ENCODE measurements at regions not wholly inside any gene's neighbourhood (a gene's known extent, or its start where the extent isn't known, plus 50 kb on each side); places are given as distances from the start of the nearest gene placed in this dataset.

- Histone ChIP-seq H3K4me3 (no peak overlapping the region), H3K9me3 (no peaks in the 10 kb centered on the region), H3K27me3 (no peaks in the 10 kb centered on the region), H3K36me3 (no peaks in the 10 kb centered on the region), H3K4me1 (no peaks in the 10 kb centered on the region), H3K27ac (no peak overlapping the region)
- TF ChIP-seq CTCF (IDR thresholded peaks at IDR 0.05) (no peak), POLR2A (IDR thresholded peaks at IDR 0.05) (no peak)
- DNase-seq: no peak
These were observed 225.2 kb upstream of the RGMA start for GRCh38 chr15:93314245-93314644.

DNA sequence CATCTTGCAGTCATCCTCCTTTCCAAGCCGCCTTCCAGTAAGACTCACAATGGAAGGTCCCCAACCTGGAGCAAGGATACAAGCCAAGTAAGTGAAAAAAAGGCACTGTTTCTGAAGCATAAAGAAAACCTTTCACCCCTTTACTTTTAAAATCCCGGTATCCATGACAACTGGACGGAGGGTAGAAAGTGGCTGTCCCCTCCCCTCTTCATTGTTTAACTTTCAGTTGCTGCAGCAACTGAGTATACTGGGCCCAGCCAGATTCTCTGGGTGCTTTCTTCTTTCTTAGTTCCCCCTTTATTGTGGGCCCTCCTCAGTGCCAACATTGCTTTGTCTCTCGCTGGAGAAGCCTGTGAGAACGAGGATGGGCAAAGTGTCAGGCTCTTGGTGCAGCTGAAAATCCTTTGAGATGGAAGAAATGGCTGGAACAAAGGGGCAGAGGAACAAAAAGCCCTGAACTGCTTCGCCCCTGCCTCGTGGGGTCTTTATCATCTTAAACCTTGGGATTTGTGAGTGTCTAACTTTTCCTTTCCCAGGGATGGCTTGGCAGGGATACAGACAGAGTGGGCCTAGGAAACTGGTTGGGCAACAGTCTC is 224.0 kb upstream of the RGMA start:
- H3K36me3 ChIP-seq: no peaks in the 10 kb centered on the region
- no peaks in the 10 kb centered on the region for H3K4me1 ChIP-seq
- TF ChIP-seq CTCF (IDR thresholded peaks at IDR 0.05) (no peak), POLR2A (IDR thresholded peaks at IDR 0.05) (no peak)
- H3K27me3 ChIP-seq: no peaks in the 10 kb centered on the region
- no peaks in the 10 kb centered on the region for H3K9me3 ChIP-seq
- DNase-seq: no peak
- H3K27ac ChIP-seq: no peak overlapping the region
- H3K4me3 ChIP-seq: no peak overlapping the region

DNA sequence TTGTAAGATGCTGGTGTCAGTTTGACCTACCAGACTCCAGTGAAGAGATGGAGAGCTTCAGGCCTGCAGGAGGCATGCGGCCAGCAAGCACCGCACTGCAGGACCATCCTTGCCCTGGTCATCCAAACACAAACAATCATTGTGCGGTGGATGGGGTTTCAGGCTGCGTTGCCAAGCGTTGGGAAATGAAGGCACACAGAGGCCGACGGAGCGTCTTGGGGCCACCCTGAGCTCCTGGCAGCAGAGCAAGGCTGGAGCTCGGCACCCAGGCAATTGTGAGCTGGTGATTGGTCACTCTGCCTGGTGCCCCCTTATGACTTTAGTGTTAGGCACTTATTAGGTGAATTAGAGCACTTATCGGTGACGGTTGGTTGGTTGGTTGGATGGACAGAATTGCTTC is 222.6 kb upstream of the RGMA start:
- Histone ChIP-seq H3K9me3 (no peaks in the 10 kb centered on the region), H3K4me1 (no peaks in the 10 kb centered on the region), H3K36me3 (no peaks in the 10 kb centered on the region), H3K27ac (no peak overlapping the region), H3K4me3 (no peak overlapping the region), H3K27me3 (no peaks in the 10 kb centered on the region)
- TF ChIP-seq POLR2A (IDR thresholded peaks at IDR 0.05) (no peak), CTCF (IDR thresholded peaks at IDR 0.05) (no peak)
- DNase-seq: no peak

- TF ChIP-seq POLR2A (IDR thresholded peaks at IDR 0.05) (no peak), CTCF (IDR thresholded peaks at IDR 0.05) (no peak)
- no peaks in the 10 kb centered on the region for H3K9me3 ChIP-seq
- no peak overlapping the region for H3K4me3 ChIP-seq
- no peaks in the 10 kb centered on the region for H3K4me1 ChIP-seq
- H3K36me3 ChIP-seq: no peaks in the 10 kb centered on the region
- H3K27ac ChIP-seq: no peak overlapping the region
- no peaks in the 10 kb centered on the region for H3K27me3 ChIP-seq
- no peak for DNase-seq
These were observed 219.1 kb upstream of the RGMA start for GRCh38 chr15:93308026-93308690.

- no peak overlapping the region for H3K4me3 ChIP-seq
- no peaks in the 10 kb centered on the region for H3K9me3 ChIP-seq
- H3K27ac ChIP-seq: no peak overlapping the region
- H3K4me1 ChIP-seq: no peaks in the 10 kb centered on the region
- TF ChIP-seq CTCF (IDR thresholded peaks at IDR 0.05): no peak
- TF ChIP-seq POLR2A (IDR thresholded peaks at IDR 0.05): no peak
- H3K27me3 ChIP-seq: no peaks in the 10 kb centered on the region
- no peak for DNase-seq
- no peaks in the 10 kb centered on the region for H3K36me3 ChIP-seq
These were observed 218.5 kb upstream of the RGMA start for GRCh38 chr15:93307513-93307912.
